GM21423 (cell line): ENCODE measurements at regions not wholly inside any gene's neighbourhood (a gene's known extent, or its start where the extent isn't known, plus 50 kb on each side); places are given as distances from the start of the nearest gene placed in this dataset.

Experiments
- ATAC-seq: cut with Tn5 transposase; IDR thresholded peaks from one replicate; pipeline ENCODE4 v1.9.1; 2021; ENCODE audit warnings: mild to moderate bottlenecking, moderate library complexity; ENCODE audit not compliant: unreplicated experiment

GRCh38 chr4:11625211-11625610, 196.5 kb upstream of the HS3ST1 start:
- ATAC-seq: no peak

- no peak for ATAC-seq
Observed at GRCh38 chr4:11624370-11624769, 195.7 kb upstream of the HS3ST1 start.

- ATAC-seq: no peak
Observed at GRCh38 chr4:11623726-11624037, 195.0 kb upstream of the HS3ST1 start.

GRCh38 chr4:11622961-11623725, 194.4 kb upstream of the HS3ST1 start:
- ATAC-seq: no peak

- no peak for ATAC-seq
Observed at GRCh38 chr4:11620861-11621260, 192.2 kb upstream of the HS3ST1 start.

GRCh38 chr4:11618666-11619282, 190.1 kb upstream of the HS3ST1 start:
- no peak for ATAC-seq

- ATAC-seq: no peak
Observed at GRCh38 chr4:11616856-11617255, 188.2 kb upstream of the HS3ST1 start.

- ATAC-seq: no peak
Observed at GRCh38 chr4:11615601-11616000, 186.9 kb upstream of the HS3ST1 start.

GRCh38 chr4:11614426-11614825, 185.7 kb upstream of the HS3ST1 start:
- no peak for ATAC-seq

GRCh38 chr4:11611868-11612267, 183.2 kb upstream of the HS3ST1 start:
- no peak for ATAC-seq

- no peak for ATAC-seq
Observed at GRCh38 chr4:11609751-11610150, 181.1 kb upstream of the HS3ST1 start.

- no peak for ATAC-seq
Observed at GRCh38 chr4:11608992-11609391, 180.3 kb upstream of the HS3ST1 start.

GRCh38 chr4:11606078-11606477, 177.4 kb upstream of the HS3ST1 start:
- ATAC-seq: no peak

GRCh38 chr4:11605597-11605996, 176.9 kb upstream of the HS3ST1 start:
- no peak for ATAC-seq

GRCh38 chr4:11604821-11605220, 176.1 kb upstream of the HS3ST1 start:
- no peak for ATAC-seq

GRCh38 chr4:11603591-11604194, 175.0 kb upstream of the HS3ST1 start:
- ATAC-seq: no peak

GRCh38 chr4:11602606-11603340, 174.1 kb upstream of the HS3ST1 start:
- no peak for ATAC-seq

GRCh38 chr4:11599064-11599463, 170.4 kb upstream of the HS3ST1 start:
- no peak for ATAC-seq

GRCh38 chr4:11598591-11598990, 169.9 kb upstream of the HS3ST1 start:
- ATAC-seq: no peak

- ATAC-seq: no peak
Observed at GRCh38 chr4:11597506-11597905, 168.8 kb upstream of the HS3ST1 start.

- ATAC-seq: no peak
Observed at GRCh38 chr4:11596989-11597388, 168.3 kb upstream of the HS3ST1 start.
